HCT116 (cell line): ENCODE measurements at regions not wholly inside any gene's neighbourhood (a gene's known extent, or its start where the extent isn't known, plus 50 kb on each side); places are given as distances from the start of the nearest gene placed in this dataset.

ENCODE experiments used
- ATAC-seq: fragments of 200-7000 bp; cut with Tn5 transposase; 2 replicates; pipeline ENCODE4 v1.9.1; 2020; ENCODE audit warnings: mild to moderate bottlenecking, moderate library complexity
- BruUV-seq: library from RNA; stranded (reverse); fragments of 400-500 nt; replicated peaks from 2 replicates; lab custom pipeline; 2021; lab: Mats Ljungman, UMichigan
- CTCF ChIA-PET: fragments of 300-600 bp; sonication (Branson Sonifier 250); formaldehyde crosslinking; loops from one replicate; lab custom pipeline; 2021; ENCODE audit warnings: antibody characterized with exemption; lab: Charles Lee
- POLR2A ChIA-PET: fragments of 300-600, 350-600 bp; sonication (Branson Sonifier 250); formaldehyde crosslinking; loops from one replicate; lab custom pipeline; 2021; ENCODE audit warnings: antibody characterized with exemption; lab: Charles Lee
- RAD21 ChIA-PET, 2 experiments: fragments of 300-600 bp; sonication (Branson Sonifier 250); formaldehyde crosslinking; loops; one replicate each; lab custom pipeline; 2023; ENCODE audit warnings: low total read pairs in 2 of 2; ENCODE audit not compliant: uncharacterized antibody in 2 of 2, unreplicated experiment in 2 of 2, low non-redundant PET in 1 of 2; lab: Charles Lee
- DNase-seq: peaks from one replicate; pipeline ENCODE4 v3.0.0-alpha.2; 2010; ENCODE audit warnings: low read depth, low spot score
- H2AFZ ChIP-seq: fragments of 200-600 bp; shearing (Covaris generic), sonication (generic); 2 replicates; pipeline ENCODE4 v1.6.1; 2017; ENCODE audit warnings: low read depth, mixed run types, mixed read lengths, antibody characterized with exemption, low read length; ENCODE audit not compliant: poor library complexity, severe bottlenecking
- H3K27ac ChIP-seq: 2 replicates; pipeline ENCODE4 v1.5.1; 2012; ENCODE audit warnings: low read depth, low read length
- H3K27me3 ChIP-seq: fragments of 200-600 bp; sonication (generic); 2 replicates; pipeline ENCODE4 v1.6.1; 2016; ENCODE audit warnings: mixed run types, low read length, mixed read lengths; ENCODE audit not compliant: insufficient read depth
- H3K36me3 ChIP-seq, 2 experiments: fragments of 200-500 bp in 1 of 2; fragments of 200-600 bp in 1 of 2; sonication (Bioruptor generic) in 1 of 2; sonication (generic) in 1 of 2; 2 replicates each; pipeline versions ENCODE4 v1.5.1 to v1.6.1; 2014 to 2016; ENCODE audit warnings: low read length in 2 of 2, inconsistent platforms in 1 of 2, mixed read lengths in 1 of 2, mixed run types in 1 of 2; ENCODE audit not compliant: insufficient read depth in 2 of 2, control insufficient read depth in 1 of 2
- H3K4me1 ChIP-seq, 2 experiments: fragments of 200-600 bp in 1 of 2; sonication (generic) in 1 of 2; 2 replicates each; pipeline versions ENCODE4 v1.5.1 to v1.6.1; 2012 to 2017; ENCODE audit warnings: low read length in 2 of 2, inconsistent platforms in 1 of 2, mild to moderate bottlenecking in 1 of 2, mixed read lengths in 1 of 2, mixed run types in 1 of 2, moderate library complexity in 1 of 2; ENCODE audit not compliant: insufficient read depth in 2 of 2, control insufficient read depth in 1 of 2
- H3K4me2 ChIP-seq: fragments of 200-600 bp; sonication (generic); 2 replicates; pipeline ENCODE4 v1.6.1; 2017; ENCODE audit warnings: mixed run types, low read length, mixed read lengths
- H3K4me3 ChIP-seq, 2 experiments: fragments of 200-600 bp in 1 of 2; sonication (generic) in 1 of 2; replicated peaks in 1 of 2; 2 replicates each; pipeline ENCODE4 v1.5.1; 2011 to 2016; ENCODE audit warnings: low read length in 2 of 2, control low read depth in 1 of 2, low read depth in 1 of 2, mild to moderate bottlenecking in 1 of 2, mixed read lengths in 1 of 2, mixed run types in 1 of 2
- H3K79me2 ChIP-seq: fragments of 200-600 bp; sonication (generic); 2 replicates; pipeline ENCODE4 v1.6.1; 2017; ENCODE audit warnings: mild to moderate bottlenecking, mixed run types, low read length, moderate library complexity, mixed read lengths; ENCODE audit not compliant: insufficient read depth
- H3K9ac ChIP-seq: fragments of 200-600 bp; sonication (generic); 2 replicates; pipeline ENCODE4 v1.6.1; 2016; ENCODE audit warnings: low read length, mixed read lengths
- H3K9me2 ChIP-seq: fragments of 200-600 bp; sonication (generic), shearing (Covaris generic); 2 replicates; pipeline ENCODE4 v1.6.1; 2017; ENCODE audit warnings: mixed run types, mild to moderate bottlenecking, moderate library complexity; ENCODE audit not compliant: insufficient read depth
- H3K9me3 ChIP-seq, 2 experiments: fragments of 200-500 bp in 1 of 2; fragments of 200-600 bp in 1 of 2; sonication (Bioruptor generic) in 1 of 2; sonication (generic) in 1 of 2; 2 replicates each; pipeline ENCODE4 v1.6.1; 2014 to 2017; ENCODE audit warnings: low read length in 2 of 2, mixed read lengths in 2 of 2, inconsistent platforms in 1 of 2, low read depth in 1 of 2, mild to moderate bottlenecking in 1 of 2, mixed run types in 1 of 2, moderate library complexity in 1 of 2; ENCODE audit not compliant: control insufficient read depth in 1 of 2, insufficient read depth in 1 of 2
- H4K20me1 ChIP-seq: fragments of 200-600 bp; sonication (generic), shearing (Covaris generic); 2 replicates; pipeline ENCODE4 v1.6.1; 2017; ENCODE audit warnings: mixed run types, mild to moderate bottlenecking, moderate library complexity; ENCODE audit not compliant: insufficient read depth
- CBX3 ChIP-seq: IDR thresholded peaks from 2 replicates; pipeline ENCODE4 v1.6.1; 2012; ENCODE audit warnings: low read depth
- CEBPB ChIP-seq: IDR thresholded peaks from 2 replicates; pipeline ENCODE4 v1.6.1; 2012; ENCODE audit warnings: low read depth
- ELF1 ChIP-seq: IDR thresholded peaks from 2 replicates; pipeline ENCODE4 v1.6.1; 2012; ENCODE audit warnings: low read depth, borderline replicate concordance
- EZH2 ChIP-seq: fragments of 200-600 bp; sonication (generic); IDR thresholded peaks from 2 replicates; pipeline ENCODE4 v1.6.1; 2017; ENCODE audit warnings: antibody characterized with exemption, mixed run types
- FOSL1 ChIP-seq: IDR thresholded peaks from 2 replicates; pipeline ENCODE4 v1.6.1; 2012; ENCODE audit warnings: low read depth
- JUND ChIP-seq: IDR thresholded peaks from 2 replicates; pipeline ENCODE4 v1.6.1; 2012
- POLR2AphosphoS5 ChIP-seq: IDR thresholded peaks from 2 replicates; pipeline ENCODE4 v1.6.1; 2011; ENCODE audit warnings: mild to moderate bottlenecking, low read depth, low read length, moderate library complexity
- SP1 ChIP-seq: IDR thresholded peaks from 2 replicates; pipeline ENCODE4 v1.6.1; 2012; ENCODE audit warnings: low read depth
- SRF ChIP-seq: IDR thresholded peaks from 2 replicates; pipeline ENCODE4 v1.6.1; 2012; ENCODE audit warnings: low read depth
- ZFX ChIP-seq: fragments of 450-650 bp; IDR thresholded peaks from 2 replicates; pipeline ENCODE4 v1.6.1; 2017
- ZNF274 ChIP-seq: fragments of 200-500 bp; sonication (Bioruptor generic); IDR thresholded peaks from 2 replicates; pipeline ENCODE4 v1.6.1; 2014; ENCODE audit warnings: mild to moderate bottlenecking, low read depth, low read length, inconsistent platforms
- intact Hi-C: fragments of 100-400 bp; cut with micrococcal nuclease; formaldehyde crosslinking; loops from 2 replicates; pipeline ENCODE4 v1.10.0; 2022
- TF ChIP-seq, protein P1 (sequence below), 3 experiments: fragments of 200-600 bp in 1 of 3; sonication (generic) in 1 of 3; IDR thresholded peaks in 2 of 3; conservative IDR thresholded peaks in 1 of 3; 2 replicates each; pipeline ENCODE4 v1.5.1; 2012 to 2017; ENCODE audit warnings: low read depth in 2 of 3, low read length in 2 of 3, antibody characterized with exemption in 1 of 3, borderline replicate concordance in 1 of 3, control low read depth in 1 of 3, mild to moderate bottlenecking in 1 of 3, mixed read lengths in 1 of 3, mixed run types in 1 of 3, moderate library complexity in 1 of 3; ENCODE audit not compliant: insufficient read depth in 1 of 3

GRCh38 chr11:91243051-91243450 is 981.6 kb upstream of the FAT3 start:
- POLR2A ChIA-PET = no interaction called here
- H3K4me1 ChIP-seq = no peaks in the 10 kb centered on the region
- TF ChIP-seq ZNF274 (no peak), SP1 (no peak), POLR2AphosphoS5 (no peak), CEBPB (no peak), SRF (no peak), FOSL1 (no peak), JUND (no peak), CBX3 (no peak), ELF1 (no peak), EZH2 (no peak), ZFX (no peak)
- TF ChIP-seq, protein P1, sequence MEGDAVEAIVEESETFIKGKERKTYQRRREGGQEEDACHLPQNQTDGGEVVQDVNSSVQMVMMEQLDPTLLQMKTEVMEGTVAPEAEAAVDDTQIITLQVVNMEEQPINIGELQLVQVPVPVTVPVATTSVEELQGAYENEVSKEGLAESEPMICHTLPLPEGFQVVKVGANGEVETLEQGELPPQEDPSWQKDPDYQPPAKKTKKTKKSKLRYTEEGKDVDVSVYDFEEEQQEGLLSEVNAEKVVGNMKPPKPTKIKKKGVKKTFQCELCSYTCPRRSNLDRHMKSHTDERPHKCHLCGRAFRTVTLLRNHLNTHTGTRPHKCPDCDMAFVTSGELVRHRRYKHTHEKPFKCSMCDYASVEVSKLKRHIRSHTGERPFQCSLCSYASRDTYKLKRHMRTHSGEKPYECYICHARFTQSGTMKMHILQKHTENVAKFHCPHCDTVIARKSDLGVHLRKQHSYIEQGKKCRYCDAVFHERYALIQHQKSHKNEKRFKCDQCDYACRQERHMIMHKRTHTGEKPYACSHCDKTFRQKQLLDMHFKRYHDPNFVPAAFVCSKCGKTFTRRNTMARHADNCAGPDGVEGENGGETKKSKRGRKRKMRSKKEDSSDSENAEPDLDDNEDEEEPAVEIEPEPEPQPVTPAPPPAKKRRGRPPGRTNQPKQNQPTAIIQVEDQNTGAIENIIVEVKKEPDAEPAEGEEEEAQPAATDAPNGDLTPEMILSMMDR (IDR thresholded peaks at IDR 0.05 in 2 of 3, conservative IDR thresholded peaks at IDR 0.05 in 1 of 3; ENCODE audit: borderline replicate concordance in 1 of 3, insufficient read depth in 1 of 3, low read depth in 2 of 3, low read length in 2 of 3) = no peak
- no peaks in the 10 kb centered on the region for H3K36me3 ChIP-seq
- no peak overlapping the region for H2AFZ ChIP-seq
- ATAC-seq = no peak
- BruUV-seq = no TSS peak
- CTCF ChIA-PET = no interaction called here
- H3K27me3 ChIP-seq = no peaks in the 10 kb centered on the region
- no peaks in the 10 kb centered on the region for H4K20me1 ChIP-seq
- DNase-seq = no peak
- no peak overlapping the region for H3K9ac ChIP-seq
- peaks cover 5 to 6% of the 10 kb centered on the region in 2 experiments; a peak in 2 of 4 replicates for H3K9me3 ChIP-seq
- H3K4me2 ChIP-seq = no peak overlapping the region
- H3K79me2 ChIP-seq = no peaks in the 10 kb centered on the region
- no peaks in the 10 kb centered on the region for H3K9me2 ChIP-seq
- RAD21 ChIA-PET = no interaction called here
- intact Hi-C loops = no loop called here
- H3K4me3 ChIP-seq = no peak overlapping the region
- H3K27ac ChIP-seq = no peak overlapping the region
